Upper lobe of right lung (tissue), 1 donor: ENCODE measurements at regions not wholly inside any gene's neighbourhood (a gene's known extent, or its start where the extent isn't known, plus 50 kb on each side); places are given as distances from the start of the nearest gene placed in this dataset.
"Not testable (repeated sequence)": the region's sequence is repeated elsewhere in the genome, so short reads cannot be mapped to it uniquely, and the experiment has no call there.

Experiments
- ATAC-seq: fragments of 200-7000 bp; cut with Tn5 transposase; one replicate; pipeline ENCODE4 v1.9.1; 2020; ENCODE audit warnings: mild to moderate bottlenecking, moderate library complexity
- DNase-seq: peaks from one replicate; pipeline ENCODE4 v3.0.0-alpha.2; 2020
- H3K27ac ChIP-seq: fragments of 200-600 bp; one replicate; pipeline ENCODE4 v1.8.0; 2022
- H3K27me3 ChIP-seq: fragments of 200-600 bp; one replicate; pipeline ENCODE4 v1.8.0; 2022; ENCODE audit warnings: mild to moderate bottlenecking
- H3K36me3 ChIP-seq: fragments of 200-600 bp; one replicate; pipeline ENCODE4 v1.8.0; 2022
- H3K4me1 ChIP-seq: fragments of 200-600 bp; one replicate; pipeline ENCODE4 v1.8.0; 2022
- H3K4me3 ChIP-seq: fragments of 200-600 bp; one replicate; pipeline ENCODE4 v1.8.0; 2022; ENCODE audit warnings: mild to moderate bottlenecking
- H3K9me3 ChIP-seq: fragments of 200-600 bp; one replicate; pipeline ENCODE4 v1.8.0; 2022
- CTCF ChIP-seq: fragments of 200-600 bp; IDR thresholded peaks from one replicate; pipeline ENCODE4 v1.8.0; 2022; ENCODE audit warnings: antibody characterized with exemption
- intact Hi-C: fragments of 100-400 bp; cut with DNase I; formaldehyde crosslinking; loops from one replicate; pipeline ENCODE4 v1.11.0; 2022
- donor health status: DM: no; HTN: yes; CAD: no; lungs with severe emphysema.

- ATAC-seq: no peak
- no peaks in the 10 kb centered on the region for H3K4me1 ChIP-seq
- no peak for TF ChIP-seq CTCF
- H3K27ac ChIP-seq: no peak overlapping the region
- no peaks in the 10 kb centered on the region for H3K27me3 ChIP-seq
- no peaks in the 10 kb centered on the region for H3K9me3 ChIP-seq
- H3K36me3 ChIP-seq: no peaks in the 10 kb centered on the region
- no peak for DNase-seq
- H3K4me3 ChIP-seq: no peak overlapping the region
- intact Hi-C loops: no loop called here
Observed at GRCh38 chr13:66154354-66154753, 1075.8 kb downstream of the PCDH9 start.

GRCh38 chr13:66152596-66152995 is 1077.5 kb downstream of the PCDH9 start:
- Histone ChIP-seq H3K4me1 (no peaks in the 10 kb centered on the region), H3K4me3 (no peak overlapping the region), H3K9me3 (no peaks in the 10 kb centered on the region), H3K27me3 (no peaks in the 10 kb centered on the region), H3K36me3 (no peaks in the 10 kb centered on the region), H3K27ac (no peak overlapping the region)
- intact Hi-C loops: no loop called here
- no peak for DNase-seq
- no peak for TF ChIP-seq CTCF
- no peak for ATAC-seq

GRCh38 chr13:66144357-66144756 is 1085.8 kb downstream of the PCDH9 start:
- H3K36me3 ChIP-seq, H3K4me3 ChIP-seq, H3K27me3 ChIP-seq, H3K4me1 ChIP-seq, intact Hi-C loops, H3K9me3 ChIP-seq, H3K27ac ChIP-seq, ATAC-seq, DNase-seq: not testable (repeated sequence)

GRCh38 chr13:66139701-66140100 is 1090.4 kb downstream of the PCDH9 start:
- Histone ChIP-seq H3K4me3 (no peak overlapping the region), H3K27me3 (no peaks in the 10 kb centered on the region), H3K27ac (no peak overlapping the region), H3K36me3 (no peaks in the 10 kb centered on the region), H3K4me1 (no peaks in the 10 kb centered on the region), H3K9me3 (no peaks in the 10 kb centered on the region)
- TF ChIP-seq CTCF: no peak
- intact Hi-C loops: no loop called here
- ATAC-seq (no peak), DNase-seq (no peak)

GRCh38 chr13:66139250-66139649 is 1090.9 kb downstream of the PCDH9 start:
- DNase-seq (no peak), ATAC-seq (no peak)
- H3K27ac ChIP-seq: no peak overlapping the region
- H3K4me1 ChIP-seq: no peaks in the 10 kb centered on the region
- H3K4me3 ChIP-seq: no peak overlapping the region
- no peaks in the 10 kb centered on the region for H3K9me3 ChIP-seq
- TF ChIP-seq CTCF: no peak
- intact Hi-C loops: no loop called here
- H3K27me3 ChIP-seq: no peaks in the 10 kb centered on the region
- no peaks in the 10 kb centered on the region for H3K36me3 ChIP-seq

- TF ChIP-seq CTCF: no peak
- Histone ChIP-seq H3K27me3 (no peaks in the 10 kb centered on the region), H3K4me3 (no peak overlapping the region), H3K27ac (no peak overlapping the region), H3K4me1 (no peaks in the 10 kb centered on the region), H3K36me3 (no peaks in the 10 kb centered on the region), H3K9me3 (no peaks in the 10 kb centered on the region)
- ATAC-seq (no peak), DNase-seq (no peak)
- intact Hi-C loops: no loop called here
Observed at GRCh38 chr13:66138172-66138811, 1091.8 kb downstream of the PCDH9 start.
